NT2/D1 (cell line): ENCODE measurements at regions not wholly inside any gene's neighbourhood (a gene's known extent, or its start where the extent isn't known, plus 50 kb on each side); places are given as distances from the start of the nearest gene placed in this dataset.

Experiments
- SUZ12 ChIP-seq: IDR thresholded peaks from 2 replicates; pipeline ENCODE4 v1.6.1; 2011; ENCODE audit not compliant: insufficient read length, insufficient read depth; ENCODE audit errors: extremely low read depth
- YY1 ChIP-seq: IDR thresholded peaks from 2 replicates; pipeline ENCODE4 v1.6.1; 2011; ENCODE audit not compliant: insufficient read length, insufficient read depth

DNA sequence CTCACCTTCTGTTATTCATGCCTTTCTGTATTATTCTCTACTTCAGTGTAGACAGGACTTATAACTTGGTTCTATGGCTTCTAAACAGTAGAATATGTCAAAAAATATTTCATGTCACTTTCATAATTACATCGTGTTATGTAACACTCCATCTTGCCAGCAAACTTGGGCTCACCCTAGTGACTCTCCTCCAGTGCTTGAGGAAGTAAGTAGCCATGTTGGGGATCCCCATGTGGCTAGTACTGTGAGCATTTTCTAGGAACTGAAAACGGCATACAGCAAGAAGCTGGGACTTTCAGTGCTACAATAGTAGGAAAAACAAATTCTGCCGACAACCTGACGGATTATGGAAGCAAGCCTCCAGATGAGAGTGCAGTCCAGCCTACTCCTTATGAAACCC is 495.6 kb downstream of the SLITRK6 start:
- TF ChIP-seq YY1 = no peak
- no peak for TF ChIP-seq SUZ12
